Adipocyte (in vitro differentiated cells): ENCODE measurements at regions not wholly inside any gene's neighbourhood (a gene's known extent, or its start where the extent isn't known, plus 50 kb on each side); places are given as distances from the start of the nearest gene placed in this dataset.
A peak's percentile ranks its signal among the peaks of the same experiment; 100 is the strongest.

ENCODE experiments used
- DNase-seq: peaks from one replicate; pipeline ENCODE4 v3.0.0-alpha.2; 2015; ENCODE audit warnings: low read depth
- H3K27me3 ChIP-seq: replicated peaks from 2 replicates; pipeline ENCODE4 v1.7.0; 2013; ENCODE audit warnings: mild to moderate bottlenecking, low read length, moderate library complexity; ENCODE audit not compliant: control insufficient read depth, insufficient read depth
- H3K36me3 ChIP-seq: 2 replicates; pipeline ENCODE4 v1.7.0; 2013; ENCODE audit warnings: low read length, mild to moderate bottlenecking, moderate library complexity; ENCODE audit not compliant: control insufficient read depth, insufficient read depth, severe bottlenecking
- H3K4me1 ChIP-seq: 2 replicates; pipeline ENCODE4 v1.7.0; 2013; ENCODE audit warnings: mild to moderate bottlenecking, low read length, moderate library complexity; ENCODE audit not compliant: control insufficient read depth, insufficient read depth
- H3K4me3 ChIP-seq: 2 replicates; pipeline ENCODE4 v1.7.0; 2013; ENCODE audit warnings: mild to moderate bottlenecking, low read length, moderate library complexity
- H3K9ac ChIP-seq: 2 replicates; pipeline ENCODE4 v1.7.0; 2013; ENCODE audit warnings: mild to moderate bottlenecking, low read length, moderate library complexity
- H3K9me3 ChIP-seq: 2 replicates; pipeline ENCODE4 v1.7.0; 2013; ENCODE audit warnings: mild to moderate bottlenecking, low read length, moderate library complexity; ENCODE audit not compliant: control insufficient read depth

DNA sequence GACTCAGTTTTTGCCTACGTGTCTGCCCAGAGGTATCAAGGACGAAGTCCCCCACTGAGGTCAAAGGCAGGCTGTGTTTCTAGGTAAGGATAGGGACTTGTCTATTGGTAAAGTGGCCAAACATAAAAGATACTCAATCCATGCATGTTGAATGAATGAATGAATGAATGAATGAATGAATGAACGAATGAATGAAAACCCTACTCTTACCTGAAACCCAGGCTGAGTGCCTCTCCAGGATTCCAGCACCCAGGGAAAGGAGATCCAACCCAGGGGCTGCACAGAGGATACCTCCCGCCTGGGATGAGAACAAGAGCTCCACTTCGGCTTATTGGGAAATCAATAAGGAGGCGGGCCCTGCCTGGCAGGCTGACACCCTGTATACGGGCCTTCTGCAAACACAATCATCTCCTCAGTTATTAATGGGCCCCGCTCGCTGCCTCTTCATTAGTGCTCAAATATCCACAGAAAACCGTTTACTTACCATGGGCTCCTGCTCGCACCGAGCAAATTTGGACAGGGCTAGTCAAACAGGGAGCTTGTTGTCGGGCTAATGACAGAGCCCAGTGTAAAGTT is 177.4 kb downstream of the BUD13 start:
- H3K4me1 ChIP-seq = no peaks in the 10 kb centered on the region
- no peak overlapping the region for H3K9ac ChIP-seq
- no peak overlapping the region for H3K4me3 ChIP-seq
- no peaks in the 10 kb centered on the region for H3K36me3 ChIP-seq
- peaks cover 34% of the 10 kb centered on the region for H3K27me3 ChIP-seq
- DNase-seq = no peak
- H3K9me3 ChIP-seq = no peaks in the 10 kb centered on the region

GRCh38 chr11:116590844-116591570 is 181.8 kb downstream of the BUD13 start:
- no peak overlapping the region for H3K4me3 ChIP-seq
- peaks cover 45% of the 10 kb centered on the region for H3K27me3 ChIP-seq
- no peaks in the 10 kb centered on the region for H3K9me3 ChIP-seq
- no peak overlapping the region for H3K9ac ChIP-seq
- no peak for DNase-seq
- H3K4me1 ChIP-seq = no peaks in the 10 kb centered on the region
- no peaks in the 10 kb centered on the region for H3K36me3 ChIP-seq

DNA sequence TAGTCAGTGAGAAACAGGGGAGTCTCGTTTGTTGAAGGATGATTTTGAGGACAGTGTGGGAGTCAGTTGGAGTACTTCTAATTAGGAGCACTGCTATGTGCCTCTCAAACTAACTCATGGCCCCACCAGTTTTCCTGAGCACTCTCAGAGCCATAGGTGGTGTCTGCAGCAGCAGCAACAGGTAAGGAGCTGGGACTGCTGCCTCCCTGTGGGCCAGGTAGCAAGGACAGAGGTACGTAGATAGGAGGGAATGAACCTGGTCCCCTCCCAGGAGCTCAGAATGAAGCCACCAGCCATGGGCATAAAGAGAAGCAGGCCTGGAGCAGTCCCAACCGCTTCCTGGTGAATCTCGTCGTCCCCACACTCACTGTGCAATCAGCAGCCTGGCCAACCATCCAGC is 183.4 kb downstream of the BUD13 start:
- no peak for DNase-seq
- no peaks in the 10 kb centered on the region for H3K9me3 ChIP-seq
- H3K27me3 ChIP-seq = peaks cover 33% of the 10 kb centered on the region
- no peaks in the 10 kb centered on the region for H3K36me3 ChIP-seq
- no peak overlapping the region for H3K9ac ChIP-seq
- no peaks in the 10 kb centered on the region for H3K4me1 ChIP-seq
- H3K4me3 ChIP-seq = no peak overlapping the region

GRCh38 chr11:116586392-116586791 is 186.4 kb downstream of the BUD13 start:
- DNase-seq = no peak
- H3K9me3 ChIP-seq = no peaks in the 10 kb centered on the region
- no peak overlapping the region for H3K9ac ChIP-seq
- H3K27me3 ChIP-seq = peaks cover 34% of the 10 kb centered on the region
- H3K4me1 ChIP-seq = no peaks in the 10 kb centered on the region
- H3K4me3 ChIP-seq = no peak overlapping the region
- no peaks in the 10 kb centered on the region for H3K36me3 ChIP-seq

DNA sequence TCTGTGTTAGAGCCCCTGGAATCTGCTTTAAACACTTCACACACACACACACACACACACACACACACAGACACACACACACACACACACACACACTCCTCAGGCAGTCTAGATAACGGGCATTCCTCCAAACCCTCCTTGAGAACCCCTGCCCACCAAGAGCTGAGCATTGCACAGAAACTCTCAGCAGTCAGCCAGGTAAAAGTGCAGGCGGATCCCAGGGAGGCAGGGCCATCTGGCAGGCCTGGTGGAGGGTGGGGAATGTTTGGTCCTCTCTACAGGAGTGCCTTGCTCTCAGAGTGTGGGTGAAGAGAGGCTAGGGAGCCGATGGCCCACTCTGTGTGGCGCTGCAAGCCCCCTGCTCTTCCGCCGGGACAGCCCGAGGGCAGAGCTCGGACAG is 190.2 kb downstream of the BUD13 start:
- Histone ChIP-seq H3K9me3 (no peaks in the 10 kb centered on the region), H3K4me3 (no peak overlapping the region), H3K36me3 (no peaks in the 10 kb centered on the region), H3K4me1 (peaks cover 9% of the 10 kb centered on the region), H3K27me3 (peaks cover 51% of the 10 kb centered on the region), H3K9ac (no peak overlapping the region)
- no peak for DNase-seq

GRCh38 chr11:116581349-116581748 is 191.4 kb downstream of the BUD13 start:
- H3K9me3 ChIP-seq = no peaks in the 10 kb centered on the region
- H3K4me3 ChIP-seq = no peak overlapping the region
- peaks cover 9% of the 10 kb centered on the region for H3K4me1 ChIP-seq
- H3K9ac ChIP-seq = no peak overlapping the region
- H3K36me3 ChIP-seq = no peaks in the 10 kb centered on the region
- no peak for DNase-seq
- peaks cover 52% of the 10 kb centered on the region for H3K27me3 ChIP-seq

- Histone ChIP-seq H3K9ac (no peak overlapping the region), H3K9me3 (no peaks in the 10 kb centered on the region), H3K36me3 (no peaks in the 10 kb centered on the region), H3K27me3 (peaks cover 52% of the 10 kb centered on the region), H3K4me1 (peaks cover 9% of the 10 kb centered on the region), H3K4me3 (no peak overlapping the region)
- peak; percentile 4 for DNase-seq
These were observed 192.0 kb downstream of the BUD13 start for GRCh38 chr11:116580799-116581198.

GRCh38 chr11:116579857-116580727 is 192.7 kb downstream of the BUD13 start:
- no peak overlapping the region for H3K4me3 ChIP-seq
- DNase-seq = no peak

GRCh38 chr11:116579031-116579653 is 193.6 kb downstream of the BUD13 start:
- Histone ChIP-seq H3K4me1 (peaks cover 9% of the 10 kb centered on the region), H3K4me3 (no peak overlapping the region), H3K9ac (no peak overlapping the region), H3K9me3 (no peaks in the 10 kb centered on the region), H3K36me3 (no peaks in the 10 kb centered on the region), H3K27me3 (peaks cover 45% of the 10 kb centered on the region)
- DNase-seq = no peak

More at GRCh38 chr11:116579857-116580727, 192.7 kb downstream of the BUD13 start:
- Histone ChIP-seq H3K27me3 (peaks cover 52% of the 10 kb centered on the region), H3K4me1 (peaks cover 9% of the 10 kb centered on the region), H3K36me3 (no peaks in the 10 kb centered on the region), H3K9ac (no peak overlapping the region), H3K9me3 (no peaks in the 10 kb centered on the region)

- peaks cover 43% of the 10 kb centered on the region for H3K27me3 ChIP-seq
- no peaks in the 10 kb centered on the region for H3K36me3 ChIP-seq
- H3K9ac ChIP-seq = no peak overlapping the region
- DNase-seq = no peak
- H3K4me3 ChIP-seq = no peak overlapping the region
- no peaks in the 10 kb centered on the region for H3K9me3 ChIP-seq
- peaks cover 9% of the 10 kb centered on the region for H3K4me1 ChIP-seq
These were observed 194.8 kb downstream of the BUD13 start for GRCh38 chr11:116577956-116578355.

- Histone ChIP-seq H3K27me3 (peaks cover 40% of the 10 kb centered on the region), H3K36me3 (no peaks in the 10 kb centered on the region), H3K4me3 (no peak overlapping the region), H3K9ac (no peak overlapping the region), H3K9me3 (no peaks in the 10 kb centered on the region), H3K4me1 (peaks cover 9% of the 10 kb centered on the region)
- DNase-seq = no peak
These were observed 195.5 kb downstream of the BUD13 start for GRCh38 chr11:116577273-116577672.
